NCI-H510A (cell line): ENCODE measurements at regions not wholly inside any gene's neighbourhood (a gene's known extent, or its start where the extent isn't known, plus 50 kb on each side); places are given as distances from the start of the nearest gene placed in this dataset.
"Not testable (repeated sequence)": the region's sequence is repeated elsewhere in the genome, so short reads cannot be mapped to it uniquely, and the experiment has no call there.

ENCODE experiments used
- DNase-seq: peaks from one replicate; lab custom pipeline; 2025; lab: John Stamatoyannopoulos, UW

DNA sequence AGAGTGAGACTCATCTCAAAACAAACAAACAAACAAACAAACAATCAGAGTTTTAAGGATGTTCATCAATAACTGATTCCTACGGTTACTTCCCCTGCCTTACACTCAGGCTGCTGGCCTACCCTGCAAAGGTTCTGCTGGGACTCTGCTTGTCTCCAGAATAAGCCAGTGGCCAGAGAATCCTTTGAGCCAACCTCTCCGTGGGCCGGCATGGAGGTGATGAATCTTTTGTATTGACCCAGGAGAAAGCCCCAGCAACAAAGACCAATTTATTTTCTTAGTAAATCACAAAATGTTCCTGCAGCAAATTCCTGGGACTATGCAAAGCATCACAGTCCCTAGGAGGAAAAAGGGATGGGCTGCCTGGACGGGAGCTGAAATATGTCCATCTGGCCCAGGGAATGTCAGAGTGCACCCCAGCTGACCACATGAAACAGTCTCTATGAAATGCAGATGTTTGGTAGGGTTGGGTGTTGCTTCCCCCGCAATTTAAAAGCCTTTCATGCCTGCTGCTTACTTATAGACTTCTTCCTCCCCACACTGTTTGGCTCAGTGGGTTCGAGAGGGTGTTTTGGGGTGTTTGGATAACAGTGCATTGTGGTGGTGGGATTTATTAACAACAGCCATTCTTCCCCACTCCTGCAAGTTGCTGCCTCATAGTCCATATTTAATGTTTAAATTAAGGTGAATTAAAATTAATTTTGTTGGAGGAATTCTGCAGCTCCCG is 185.9 kb upstream of the IRF2BP2 start:
- DNase-seq, result not testable (repeated sequence)

DNA sequence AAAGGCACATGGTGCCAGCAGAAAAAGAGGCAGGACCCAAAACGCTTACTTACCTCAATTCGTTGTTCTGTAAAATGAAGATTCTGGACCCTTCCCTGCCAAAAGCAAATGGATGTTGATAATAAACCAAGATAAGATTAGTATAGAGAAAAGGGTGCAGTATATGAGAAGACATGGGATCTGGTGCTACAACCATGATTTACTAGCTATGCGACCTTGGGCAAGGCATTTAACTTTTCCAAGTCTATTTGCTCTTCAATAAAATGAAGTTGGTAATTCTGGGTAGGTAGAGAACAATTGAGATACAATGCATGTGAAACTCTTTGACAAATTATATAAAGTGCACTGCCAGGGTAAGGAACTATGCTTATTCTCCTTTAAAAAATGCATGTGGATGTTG is 185.0 kb upstream of the IRF2BP2 start:
- DNase-seq, result not testable (repeated sequence)

DNA sequence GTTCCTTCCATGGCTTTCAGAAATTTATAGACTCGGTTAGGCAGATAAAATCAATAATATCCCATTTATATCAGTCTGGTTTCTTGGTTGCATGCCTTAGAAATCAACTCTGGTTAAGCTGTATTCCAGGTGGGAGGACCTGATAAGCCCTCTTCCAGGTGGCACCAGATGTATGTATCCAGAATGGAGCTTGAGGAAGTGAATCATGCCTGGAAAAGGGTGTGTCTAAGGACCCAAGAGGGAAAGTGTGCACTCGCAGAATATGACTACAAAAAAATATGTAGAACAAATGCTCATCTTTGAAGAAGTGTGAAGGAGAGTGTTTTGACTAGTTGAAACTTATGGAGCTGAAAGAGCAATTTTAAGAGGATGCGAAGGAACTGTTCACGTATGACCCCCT is 184.5 kb upstream of the IRF2BP2 start:
- not testable (repeated sequence) for DNase-seq

DNA sequence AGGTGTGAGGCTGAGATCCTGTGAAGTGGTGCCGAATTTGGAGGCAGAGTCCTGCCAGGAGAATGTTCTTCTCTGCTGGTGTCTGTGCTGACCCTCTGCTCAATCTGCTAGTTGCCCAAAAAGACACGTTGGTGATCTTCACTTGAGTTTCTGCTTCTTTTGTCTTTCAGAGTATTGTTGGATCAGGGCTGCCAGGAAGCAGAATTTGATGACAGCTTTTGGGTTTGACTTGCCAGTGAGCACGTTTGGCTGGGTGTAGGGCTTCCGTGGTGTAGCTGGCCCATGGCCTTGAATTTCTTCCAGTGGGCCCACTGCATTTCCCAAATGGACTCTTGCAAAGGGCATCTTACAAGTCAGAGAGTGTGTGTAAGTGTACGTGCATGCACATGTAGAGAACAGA is 183.9 kb upstream of the IRF2BP2 start:
- DNase-seq, result not testable (repeated sequence)

DNA sequence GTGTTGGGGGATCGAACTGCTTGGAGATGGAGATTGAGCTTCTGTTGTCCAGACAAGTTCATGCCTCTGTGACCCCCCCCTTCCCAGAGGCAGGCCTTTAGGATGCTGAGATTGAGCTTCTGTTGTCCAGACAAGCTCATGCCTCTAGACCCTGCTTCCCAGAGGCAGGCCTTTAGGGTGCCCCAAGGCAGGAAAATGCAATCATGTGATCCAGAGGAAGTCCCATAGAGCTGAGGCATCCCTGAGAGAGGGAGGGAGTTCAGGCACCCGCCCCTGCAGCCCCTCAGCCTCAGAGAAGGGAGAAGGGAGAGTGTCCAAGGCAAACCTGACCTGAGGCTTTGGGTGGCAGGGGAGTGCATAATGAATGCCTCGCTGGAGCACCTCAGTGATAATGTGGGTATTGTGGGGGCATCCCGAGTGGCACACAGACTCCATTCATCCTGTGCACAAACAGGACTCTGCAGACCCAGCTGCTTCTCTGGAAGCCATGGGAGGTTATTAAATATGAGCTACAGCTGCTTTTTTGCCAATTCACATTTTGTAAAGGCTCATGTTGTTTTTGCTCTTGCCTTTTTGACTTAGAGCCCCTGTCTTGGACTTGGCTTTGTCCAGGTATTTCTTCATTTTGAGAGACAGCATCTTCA is 182.4 kb upstream of the IRF2BP2 start:
- not testable (repeated sequence) for DNase-seq

DNA sequence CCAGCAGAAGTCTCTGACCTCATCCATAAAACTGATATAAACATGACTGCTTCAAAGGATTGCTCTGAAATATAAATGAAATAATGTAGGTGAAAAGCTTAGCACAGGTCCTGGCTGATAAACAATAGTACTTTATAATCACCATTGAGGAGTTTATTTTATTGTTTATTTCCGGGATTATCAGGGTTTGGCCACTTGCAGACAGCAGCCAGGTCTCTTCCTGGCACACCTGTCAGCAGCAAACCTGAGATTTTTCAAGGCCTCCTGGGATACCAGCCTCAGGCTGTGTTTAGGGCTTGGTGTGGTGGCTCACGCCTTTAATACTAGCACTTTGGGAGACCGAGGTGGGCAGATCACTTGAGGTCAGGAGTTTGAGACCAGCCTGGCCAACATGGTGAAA is 181.6 kb upstream of the IRF2BP2 start:
- DNase-seq, result not testable (repeated sequence)

DNA sequence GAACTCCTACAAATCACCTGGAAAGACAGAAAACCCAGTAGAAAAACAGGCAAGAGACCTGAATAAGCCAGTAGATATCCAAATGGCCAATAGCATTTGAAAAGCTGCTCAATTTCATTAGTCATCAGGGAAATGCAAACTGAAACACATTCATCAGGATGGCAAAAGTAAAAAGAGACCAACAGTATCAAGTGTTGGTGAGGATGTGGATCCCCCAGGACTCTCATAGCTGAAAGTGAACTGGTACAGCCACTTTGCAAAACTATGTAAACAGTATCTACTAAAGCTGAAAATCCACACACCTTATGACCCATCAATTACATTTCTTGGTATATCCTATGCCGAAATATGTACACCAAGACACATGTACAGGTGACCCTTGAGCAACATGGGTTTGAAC is 180.4 kb upstream of the IRF2BP2 start:
- DNase-seq, result not testable (repeated sequence)

DNA sequence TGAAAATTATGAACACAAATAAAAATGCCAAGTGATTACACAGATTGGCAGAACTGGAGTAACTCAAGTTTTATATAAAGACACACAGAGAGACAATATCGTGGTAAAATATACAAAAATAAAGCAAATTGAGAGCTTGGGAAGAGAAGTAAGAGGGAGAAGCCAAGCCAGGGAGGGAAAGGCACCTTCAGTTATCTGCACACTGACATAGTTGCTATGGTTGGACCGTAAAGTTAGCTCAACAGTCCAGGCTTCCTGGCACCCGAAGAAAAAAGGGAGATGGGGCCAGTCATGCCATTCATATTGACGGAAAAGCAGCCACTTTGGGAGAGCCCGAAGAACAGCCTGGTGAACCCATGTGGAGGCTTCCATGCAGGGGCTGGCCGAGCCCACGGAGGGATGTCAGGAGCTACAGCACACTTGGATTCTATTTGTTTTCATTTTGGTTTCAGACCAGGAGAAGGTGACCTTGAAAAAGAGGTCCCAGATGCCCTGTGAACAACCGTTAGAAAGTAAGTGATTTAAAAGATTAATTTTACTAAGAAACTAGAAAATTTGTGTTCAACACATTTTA is 177.1 kb upstream of the IRF2BP2 start:
- DNase-seq, result not testable (repeated sequence)

DNA sequence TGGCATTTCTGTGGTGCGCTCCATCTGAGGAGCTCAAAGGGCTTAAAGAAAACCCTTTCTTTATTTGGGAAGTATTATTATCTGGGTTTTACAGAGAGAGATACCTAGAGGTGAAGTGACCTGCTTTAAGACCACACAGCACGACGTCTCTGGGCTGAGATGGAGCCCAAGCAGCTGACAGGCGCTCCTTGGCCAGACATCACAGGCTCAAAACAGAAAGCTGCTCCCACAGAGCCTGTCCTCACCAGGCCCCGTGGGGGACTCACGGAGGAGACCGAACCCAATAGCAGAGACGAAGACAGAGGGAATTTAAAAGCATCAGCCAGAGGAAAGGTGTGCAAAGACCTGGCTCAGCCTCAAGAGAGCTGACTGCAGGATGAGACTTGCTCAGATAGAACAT is 175.9 kb upstream of the IRF2BP2 start:
- not testable (repeated sequence) for DNase-seq

DNA sequence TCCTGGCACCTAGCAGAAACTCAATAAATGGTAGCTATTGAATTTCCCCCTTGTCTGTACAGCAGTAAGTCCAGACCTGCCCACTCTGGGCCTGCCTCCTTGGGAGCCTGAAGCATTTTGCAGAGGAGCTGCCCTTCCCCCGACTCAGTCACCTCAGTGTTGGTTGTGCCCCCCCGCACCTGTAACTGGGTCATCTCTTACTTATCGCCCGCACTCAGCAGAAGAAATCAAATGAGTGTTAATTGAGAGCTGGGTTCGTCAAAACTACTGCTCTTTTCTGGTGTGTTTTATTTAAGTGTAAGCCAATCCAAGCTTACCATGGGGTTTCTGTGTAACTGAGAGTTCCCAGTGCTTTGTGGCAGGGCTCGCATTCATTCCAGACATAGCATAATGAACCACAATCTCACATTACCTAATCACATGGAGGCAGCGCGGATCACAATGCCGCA is 175.5 kb upstream of the IRF2BP2 start:
- DNase-seq, result not testable (repeated sequence)

DNA sequence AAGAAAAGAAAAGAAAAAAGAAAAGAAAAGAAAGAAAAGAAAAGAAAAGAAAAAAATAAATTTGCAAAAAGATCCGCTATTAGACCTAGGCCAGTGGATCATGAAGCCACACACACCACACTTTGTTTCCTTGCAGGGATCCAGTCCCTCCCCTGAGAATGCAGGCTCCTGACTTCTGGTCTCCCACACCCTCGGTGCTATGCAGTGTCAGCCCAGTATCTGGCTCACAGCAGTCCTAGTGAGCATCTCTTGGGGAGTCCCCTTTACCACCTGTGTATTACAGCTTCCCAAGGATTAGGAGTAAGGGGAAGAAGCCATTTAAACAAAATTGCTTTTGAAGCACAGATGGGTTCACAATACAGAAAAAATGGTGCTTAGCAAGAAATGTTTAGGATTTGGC is 174.1 kb upstream of the IRF2BP2 start:
- DNase-seq, result not testable (repeated sequence)

DNA sequence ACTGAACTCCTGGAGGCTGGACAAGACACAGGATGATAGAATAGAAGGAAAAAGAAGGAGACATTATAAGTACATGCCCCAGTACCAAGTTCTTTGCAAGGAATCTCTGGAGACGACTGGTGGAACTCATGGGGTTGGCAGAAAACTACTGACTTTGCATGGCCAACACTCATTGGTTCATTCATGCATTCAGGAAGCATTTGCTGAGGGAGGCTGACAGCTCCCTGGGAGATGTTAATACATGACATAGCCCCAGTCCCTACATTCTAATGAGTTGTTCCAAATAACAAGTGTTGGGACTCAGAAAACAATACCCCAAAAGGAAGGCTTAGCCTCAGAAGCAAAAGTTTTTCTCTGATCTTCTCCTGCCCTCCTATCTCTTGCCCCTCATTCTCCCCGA is 172.8 kb upstream of the IRF2BP2 start:
- DNase-seq, result no peak

DNA sequence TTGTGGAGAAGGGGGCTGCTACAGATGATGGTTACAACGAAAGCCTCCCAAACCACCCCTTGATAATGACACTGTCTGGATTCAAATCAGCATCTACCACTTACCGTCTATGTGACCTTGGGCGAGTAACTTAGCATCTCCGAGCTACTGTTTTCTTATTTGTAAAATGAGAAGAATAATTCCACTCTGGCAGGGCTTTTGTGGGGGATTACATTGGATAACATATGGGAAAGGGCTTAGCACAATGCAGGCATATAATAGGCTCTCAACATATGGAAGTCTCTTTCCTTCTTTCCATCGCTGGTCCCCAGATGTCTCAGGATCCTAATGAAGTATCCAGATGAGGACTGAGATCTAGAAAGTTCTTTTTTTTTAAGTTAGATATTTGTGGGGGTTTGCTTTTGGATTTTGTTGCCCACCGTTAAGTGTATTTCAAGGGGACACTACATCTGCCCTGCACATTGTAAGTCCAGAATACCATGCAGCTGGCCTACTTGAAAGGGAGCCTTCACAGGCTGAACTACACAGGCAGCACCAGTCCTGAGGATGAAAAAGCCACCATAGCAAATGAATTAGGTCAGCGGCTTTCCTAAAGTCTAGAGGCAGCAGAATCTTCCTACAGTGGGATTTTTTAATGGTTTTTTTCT is 172.2 kb upstream of the IRF2BP2 start:
- DNase-seq, result no peak

DNA sequence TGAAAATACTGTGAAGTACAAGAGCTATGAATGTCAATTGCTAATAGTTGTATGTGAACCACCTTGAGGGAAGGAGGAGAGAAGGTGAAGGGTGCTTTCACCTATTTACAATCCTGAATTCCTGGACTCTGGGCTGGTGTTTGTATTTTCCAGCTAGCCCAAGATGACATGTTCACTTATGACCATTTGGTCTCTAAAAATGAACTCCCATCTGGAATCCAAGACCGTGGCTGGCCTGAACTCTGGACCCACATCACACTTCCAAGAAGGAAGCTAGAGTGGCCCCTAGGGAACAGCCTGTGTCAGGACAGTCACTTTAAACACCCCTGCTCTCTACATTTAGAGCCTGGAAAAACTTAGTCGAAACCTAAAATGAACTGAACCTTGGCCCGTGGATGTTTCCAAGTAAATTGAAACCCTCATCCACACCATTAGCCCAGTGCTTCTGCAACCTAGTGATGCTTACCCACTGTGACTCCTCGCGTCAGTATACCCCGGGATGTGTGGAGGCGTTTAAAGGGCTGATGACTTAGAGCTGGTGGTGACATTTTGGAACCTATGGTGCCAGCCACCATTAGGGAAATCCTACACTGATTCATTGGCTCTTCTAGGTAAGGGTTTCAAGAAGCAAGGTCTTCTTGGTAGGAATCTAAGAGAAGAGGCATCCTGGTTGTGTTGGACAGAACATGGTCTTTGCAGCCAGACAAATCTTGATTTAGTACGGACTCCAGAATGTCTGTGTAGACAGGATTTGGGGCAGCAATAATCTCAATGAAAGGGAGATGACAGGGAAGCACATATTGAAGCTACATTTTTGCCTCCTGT is 171.5 kb upstream of the IRF2BP2 start:
- no peak for DNase-seq

DNA sequence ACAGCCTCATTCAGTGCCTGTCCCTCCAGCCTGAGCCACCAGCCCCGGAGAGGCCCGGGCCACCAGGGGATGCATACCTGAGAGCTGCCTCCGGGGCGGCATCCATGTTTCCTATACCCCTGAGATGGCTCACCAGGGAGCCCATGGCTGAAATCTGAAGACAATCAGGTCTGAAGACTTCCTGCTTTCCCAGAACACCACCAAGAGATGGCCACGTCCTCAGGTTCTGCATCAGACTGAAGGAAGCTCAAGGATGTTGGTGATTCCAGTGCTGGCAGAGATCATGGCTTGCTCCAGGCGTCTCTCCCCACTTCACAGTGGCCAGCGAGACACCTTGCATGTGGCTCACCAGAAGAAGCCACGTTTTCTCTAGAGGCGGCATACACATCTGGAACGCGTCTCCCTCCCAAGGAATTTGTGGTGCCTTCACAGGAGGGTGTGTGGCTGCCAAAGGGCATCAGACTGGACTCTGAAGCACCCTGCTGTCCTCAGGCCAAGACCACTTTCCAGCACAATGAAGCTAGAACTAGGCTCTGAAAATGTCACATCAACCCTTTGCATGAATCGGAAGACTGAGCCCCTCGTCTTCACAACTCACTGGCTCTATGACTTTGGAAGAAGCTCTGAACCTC is 170.7 kb upstream of the IRF2BP2 start:
- DNase-seq, result no peak

DNA sequence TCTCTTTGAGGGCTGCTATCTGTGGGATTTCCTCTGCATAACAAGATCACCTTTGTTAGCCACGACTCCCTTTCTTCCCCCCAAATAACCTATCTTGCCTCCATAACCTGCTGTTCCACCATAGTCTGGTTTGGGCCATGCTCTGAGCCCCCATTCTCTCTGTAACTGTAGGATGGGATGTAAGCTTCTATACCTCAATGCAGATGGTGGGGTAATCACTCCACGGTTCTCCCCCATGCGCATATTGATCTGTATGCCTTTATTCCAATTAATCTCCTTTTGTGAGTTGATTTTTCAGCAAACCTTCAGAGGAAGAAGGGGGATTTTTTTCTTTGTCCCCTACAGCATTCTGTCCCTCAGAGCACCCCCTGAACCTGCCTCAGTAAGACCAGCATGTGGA is 170.1 kb upstream of the IRF2BP2 start:
- no peak for DNase-seq

DNA sequence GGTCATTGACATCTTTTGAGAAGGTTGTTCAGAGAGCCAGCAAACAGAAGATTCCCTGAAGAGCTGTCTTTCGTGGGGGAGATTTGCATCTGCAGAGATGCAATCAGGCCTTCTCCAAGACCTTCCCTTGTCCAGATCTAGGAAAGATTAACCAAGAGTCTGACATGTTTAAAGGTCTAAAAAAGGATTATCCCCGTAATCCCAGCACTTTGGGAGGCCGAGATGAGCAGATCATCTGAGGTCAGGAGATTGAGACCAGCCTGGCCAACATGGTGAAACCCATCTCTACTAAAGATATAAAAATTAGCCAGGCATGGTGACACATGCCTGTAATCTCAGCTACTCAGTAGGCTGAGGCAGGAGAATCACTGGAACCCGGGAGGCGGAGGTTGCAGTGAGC is 169.6 kb upstream of the IRF2BP2 start:
- not testable (repeated sequence) for DNase-seq

DNA sequence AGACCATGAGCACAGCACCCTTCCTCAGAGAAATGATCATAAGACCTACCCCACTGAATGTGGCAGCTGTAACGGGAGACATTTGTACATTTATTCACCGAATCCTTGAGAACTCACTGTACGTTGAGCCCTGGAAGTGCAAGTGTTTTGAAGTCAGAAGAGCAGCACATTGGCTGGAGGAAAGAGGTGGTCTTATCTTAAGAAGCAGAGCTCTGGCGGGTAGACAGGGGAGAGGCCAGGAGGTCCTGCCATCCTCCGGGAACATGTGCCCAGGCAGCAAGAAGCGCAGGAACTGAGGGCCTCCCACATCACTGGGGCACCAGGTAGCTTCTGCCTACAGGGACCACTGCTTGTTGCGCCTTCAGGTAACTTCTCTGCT is 169.2 kb upstream of the IRF2BP2 start:
- no peak for DNase-seq

DNA sequence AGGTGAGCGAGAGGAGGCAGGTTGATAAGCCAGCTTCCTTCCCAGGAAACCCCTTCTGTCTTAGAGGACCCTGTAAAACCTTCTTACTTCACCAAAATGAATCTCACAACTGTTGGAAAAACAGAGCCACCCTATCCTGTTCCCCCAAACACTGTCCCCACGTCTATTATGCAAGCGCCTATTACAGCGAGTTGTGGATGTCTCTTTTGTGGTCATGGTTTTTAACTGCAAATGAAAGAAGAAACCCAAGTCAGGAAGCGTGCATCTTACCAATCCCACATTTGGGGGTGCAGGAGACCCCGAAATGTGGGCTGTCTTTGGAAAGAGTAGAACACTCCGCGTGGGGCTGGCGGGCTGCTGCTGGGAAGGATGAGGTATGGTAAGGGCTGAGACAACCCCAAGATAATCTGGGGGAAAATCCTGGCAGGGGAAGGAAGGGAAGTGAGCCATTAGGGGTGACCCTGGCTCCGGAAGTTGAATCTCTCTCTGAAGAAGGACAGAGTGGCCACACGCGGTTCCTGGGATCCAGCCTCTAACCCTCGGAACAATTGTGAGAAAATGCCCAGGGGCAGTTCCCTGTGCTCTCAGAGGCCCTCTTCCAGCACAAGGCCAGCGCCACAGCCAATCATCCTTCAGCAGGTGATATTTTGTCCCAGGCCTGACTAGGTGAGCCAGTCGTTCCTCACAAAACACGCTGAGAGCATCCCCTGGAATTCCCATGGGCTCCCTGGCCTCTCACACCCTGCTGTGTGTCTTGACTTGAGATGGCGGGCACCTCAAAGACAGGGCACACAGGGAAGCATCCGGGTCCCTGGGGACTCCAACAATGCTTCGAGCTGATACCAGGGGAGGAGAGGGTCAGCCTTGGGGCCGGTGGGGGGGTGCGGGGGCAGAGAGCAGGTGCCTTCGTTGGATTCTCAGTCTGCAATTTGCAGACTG is 168.5 kb upstream of the IRF2BP2 start:
- no peak for DNase-seq

DNA sequence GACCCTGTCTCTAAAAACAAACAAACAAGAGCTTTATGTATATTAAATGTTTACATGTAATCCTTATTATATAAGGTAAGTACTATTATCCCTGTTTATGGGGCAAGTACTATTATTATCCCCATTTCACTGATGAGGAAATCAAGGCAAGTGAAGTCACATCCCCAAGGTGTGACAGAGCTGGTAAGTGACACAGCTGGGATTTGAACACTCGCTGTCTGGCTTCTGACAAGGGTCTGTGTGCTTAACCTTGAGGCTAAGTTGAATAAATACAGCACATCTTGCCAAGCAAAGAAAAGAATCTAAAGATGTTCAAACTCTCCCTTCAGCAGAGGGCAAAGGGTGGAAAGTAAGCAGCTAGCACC is 167.9 kb upstream of the IRF2BP2 start:
- DNase-seq, result no peak
